ENCODE measurements at regions not wholly inside any gene's neighbourhood (a gene's known extent, or its start where the extent isn't known, plus 50 kb on each side); places are given as distances from the start of the nearest gene placed in this dataset.

DNA sequence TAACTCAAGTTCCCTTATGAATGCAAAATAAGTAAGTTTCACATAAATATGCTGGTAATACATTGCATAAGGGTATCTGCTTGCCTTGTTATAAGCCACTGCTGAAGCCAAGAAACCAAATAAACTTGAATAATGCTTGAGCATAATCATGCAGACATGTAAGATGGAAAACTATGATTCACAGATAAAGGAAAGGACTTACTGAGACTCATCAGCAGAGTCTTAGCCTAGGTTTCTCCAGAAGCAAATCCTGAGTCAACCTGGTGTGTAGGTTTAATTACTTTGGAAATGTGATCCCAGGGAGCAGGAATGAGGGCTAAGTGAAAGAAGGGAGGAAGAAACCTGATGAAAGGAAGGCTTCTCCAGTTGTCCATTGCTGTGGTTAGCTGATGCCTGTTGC lies 107.7 kb upstream of the BTG1 start:
- H3K4me1 ChIP-seq = no peaks in the 10 kb centered on the region
- no TSS peak for BruUV-seq (replicated peaks)
- intact Hi-C loops (cut with micrococcal nuclease; ENCODE audit: unreplicated experiment) = no loop called here
- Mint-ChIP-seq H3K4me1 (ENCODE audit: low read depth, unreplicated experiment) (no peaks in the 10 kb centered on the region), H3K4me3 (ENCODE audit: unreplicated experiment) (no peak overlapping the region), H3K27me3 (ENCODE audit: insufficient read depth, unreplicated experiment) (peaks cover 9% of the 10 kb centered on the region), H3K9me3 (ENCODE audit: unreplicated experiment) (no peaks in the 10 kb centered on the region), H3K27ac (ENCODE audit: unreplicated experiment) (no peak overlapping the region), H3K36me3 (ENCODE audit: insufficient read depth, unreplicated experiment) (no peaks in the 10 kb centered on the region)
- H3K4me3 ChIP-seq (ENCODE audit: low read depth, low read length) = no peak overlapping the region
- ChIA-PET CTCF (no interaction called here), POLR2A (no interaction called here)
- H3K9me3 ChIP-seq = no peaks in the 10 kb centered on the region
- H3K27me3 ChIP-seq (replicated peaks; ENCODE audit: control insufficient read depth, insufficient read depth, low read length) = no peaks in the 10 kb centered on the region
- no peak for DNase-seq
- no peaks in the 10 kb centered on the region for H3K36me3 ChIP-seq (ENCODE audit: control insufficient read depth, insufficient read depth, low read length)
- TF ChIP-seq, protein P1, sequence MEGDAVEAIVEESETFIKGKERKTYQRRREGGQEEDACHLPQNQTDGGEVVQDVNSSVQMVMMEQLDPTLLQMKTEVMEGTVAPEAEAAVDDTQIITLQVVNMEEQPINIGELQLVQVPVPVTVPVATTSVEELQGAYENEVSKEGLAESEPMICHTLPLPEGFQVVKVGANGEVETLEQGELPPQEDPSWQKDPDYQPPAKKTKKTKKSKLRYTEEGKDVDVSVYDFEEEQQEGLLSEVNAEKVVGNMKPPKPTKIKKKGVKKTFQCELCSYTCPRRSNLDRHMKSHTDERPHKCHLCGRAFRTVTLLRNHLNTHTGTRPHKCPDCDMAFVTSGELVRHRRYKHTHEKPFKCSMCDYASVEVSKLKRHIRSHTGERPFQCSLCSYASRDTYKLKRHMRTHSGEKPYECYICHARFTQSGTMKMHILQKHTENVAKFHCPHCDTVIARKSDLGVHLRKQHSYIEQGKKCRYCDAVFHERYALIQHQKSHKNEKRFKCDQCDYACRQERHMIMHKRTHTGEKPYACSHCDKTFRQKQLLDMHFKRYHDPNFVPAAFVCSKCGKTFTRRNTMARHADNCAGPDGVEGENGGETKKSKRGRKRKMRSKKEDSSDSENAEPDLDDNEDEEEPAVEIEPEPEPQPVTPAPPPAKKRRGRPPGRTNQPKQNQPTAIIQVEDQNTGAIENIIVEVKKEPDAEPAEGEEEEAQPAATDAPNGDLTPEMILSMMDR (IDR thresholded peaks at IDR 0.05; ENCODE audit: insufficient read depth in 1 of 2, low read depth in 1 of 2, low read length in 1 of 2, severe bottlenecking in 1 of 2, unreplicated experiment in 1 of 2) = no peak

DNA sequence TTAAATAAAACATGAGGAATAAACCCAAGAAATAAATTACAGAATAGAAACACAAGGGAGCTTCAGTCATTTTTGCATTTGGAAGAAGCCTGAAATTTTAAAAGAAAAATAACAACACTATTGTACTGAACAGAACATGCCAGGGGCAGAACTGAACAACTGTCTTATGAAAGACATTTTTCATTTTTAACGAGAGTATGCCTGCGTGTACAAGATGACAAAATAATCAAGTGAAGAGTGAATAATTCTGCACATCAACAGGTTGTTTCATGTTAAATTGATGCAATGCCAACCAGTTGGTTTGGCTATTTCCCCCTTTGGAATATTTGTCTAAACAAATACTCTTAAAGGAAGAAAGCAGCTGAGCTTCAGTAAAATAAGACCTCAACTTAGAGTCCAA lies 103.3 kb upstream of the BTG1 start:
- DNase-seq = no peak
- Mint-ChIP-seq H3K27ac (ENCODE audit: unreplicated experiment) (no peak overlapping the region), H3K4me1 (ENCODE audit: low read depth, unreplicated experiment) (no peaks in the 10 kb centered on the region), H3K9me3 (ENCODE audit: unreplicated experiment) (no peaks in the 10 kb centered on the region), H3K27me3 (ENCODE audit: insufficient read depth, unreplicated experiment) (peaks cover 7% of the 10 kb centered on the region), H3K4me3 (ENCODE audit: unreplicated experiment) (no peak overlapping the region), H3K36me3 (ENCODE audit: insufficient read depth, unreplicated experiment) (no peaks in the 10 kb centered on the region)
- no peaks in the 10 kb centered on the region for H3K36me3 ChIP-seq (ENCODE audit: control insufficient read depth, insufficient read depth, low read length)
- no peaks in the 10 kb centered on the region for H3K9me3 ChIP-seq
- H3K4me3 ChIP-seq (ENCODE audit: low read depth, low read length) = no peak overlapping the region
- CTCF ChIA-PET = no interaction called here
- TF ChIP-seq, protein P1 (IDR thresholded peaks at IDR 0.05; ENCODE audit: insufficient read depth in 1 of 2, low read depth in 1 of 2, low read length in 1 of 2, severe bottlenecking in 1 of 2, unreplicated experiment in 1 of 2) = no peak
- BruUV-seq (replicated peaks) = no TSS peak
- no peaks in the 10 kb centered on the region for H3K27me3 ChIP-seq (replicated peaks; ENCODE audit: control insufficient read depth, insufficient read depth, low read length)
- POLR2A ChIA-PET = no interaction called here
- H3K4me1 ChIP-seq = no peaks in the 10 kb centered on the region
- intact Hi-C loops (cut with micrococcal nuclease; ENCODE audit: unreplicated experiment) = no loop called here

DNA sequence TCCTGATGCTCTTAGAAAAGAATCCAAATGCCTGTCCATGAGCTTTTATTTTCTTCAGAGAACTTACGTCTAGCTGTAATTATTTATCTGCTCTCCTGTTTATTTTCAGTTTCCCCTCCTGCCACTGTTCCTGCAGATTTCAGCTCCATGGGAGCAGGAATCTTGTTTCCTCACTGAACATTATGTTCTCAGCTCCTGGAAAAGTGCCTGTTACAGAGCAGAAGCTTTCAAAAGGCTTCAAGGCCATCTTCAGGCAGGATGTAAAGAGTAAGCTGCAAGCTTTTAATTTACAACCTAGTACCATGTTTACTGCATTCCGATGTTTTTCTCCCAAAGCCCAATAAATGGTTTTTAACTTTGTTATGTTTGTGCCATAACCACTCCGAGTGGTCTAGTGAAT lies 98.4 kb upstream of the BTG1 start:
- no peaks in the 10 kb centered on the region for H3K9me3 ChIP-seq
- peaks cover 3% of the 10 kb centered on the region for H3K27me3 Mint-ChIP-seq (ENCODE audit: insufficient read depth, unreplicated experiment)
- ChIA-PET CTCF (no interaction called here), POLR2A (interaction anchor here (0.6 kb wide), 1 partner anchor 78 kb away, joined by 3 read pairs; no protein-coding TSS in a partner anchor)
- H3K4me3 ChIP-seq (ENCODE audit: low read depth, low read length) = no peak overlapping the region
- no peaks in the 10 kb centered on the region for H3K36me3 Mint-ChIP-seq (ENCODE audit: insufficient read depth, unreplicated experiment)
- H3K27me3 ChIP-seq (replicated peaks; ENCODE audit: control insufficient read depth, insufficient read depth, low read length) = no peaks in the 10 kb centered on the region
- DNase-seq = no peak
- intact Hi-C loops (cut with micrococcal nuclease; ENCODE audit: unreplicated experiment) = no loop called here
- no peaks in the 10 kb centered on the region for H3K4me1 Mint-ChIP-seq (ENCODE audit: low read depth, unreplicated experiment)
- no peaks in the 10 kb centered on the region for H3K36me3 ChIP-seq (ENCODE audit: control insufficient read depth, insufficient read depth, low read length)
- TF ChIP-seq, protein P1 (IDR thresholded peaks at IDR 0.05; ENCODE audit: insufficient read depth in 1 of 2, low read depth in 1 of 2, low read length in 1 of 2, severe bottlenecking in 1 of 2, unreplicated experiment in 1 of 2) = no peak
- no peaks in the 10 kb centered on the region for H3K9me3 Mint-ChIP-seq (ENCODE audit: unreplicated experiment)
- H3K4me1 ChIP-seq = no peaks in the 10 kb centered on the region
- no TSS peak for BruUV-seq (replicated peaks)
- H3K27ac Mint-ChIP-seq (ENCODE audit: unreplicated experiment) = no peak overlapping the region
- H3K4me3 Mint-ChIP-seq (ENCODE audit: unreplicated experiment) = no peak overlapping the region

Data from Caco-2 (cell line).